OCI-LY7 (cell line): ENCODE measurements at regions not wholly inside any gene's neighbourhood (a gene's known extent, or its start where the extent isn't known, plus 50 kb on each side); places are given as distances from the start of the nearest gene placed in this dataset.

Experiments used
- BruUV-seq: library from RNA; stranded (reverse); fragments of 400-500 nt; replicated peaks from 2 replicates; lab custom pipeline; 2021; lab: Mats Ljungman, UMichigan
- CTCF ChIA-PET: fragments of 300-600 bp; sonication (Branson Sonifier 250); formaldehyde crosslinking; loops from one replicate; lab custom pipeline; 2022; ENCODE audit warnings: antibody characterized with exemption; ENCODE audit not compliant: unreplicated experiment; lab: Charles Lee
- POLR2A ChIA-PET: fragments of 300-600 bp; sonication (Branson Sonifier 250); formaldehyde crosslinking; loops from one replicate; lab custom pipeline; 2022; ENCODE audit warnings: antibody characterized with exemption; lab: Charles Lee
- DNase-seq: peaks from one replicate; pipeline ENCODE4 v3.0.0-alpha.2; 2015; ENCODE audit warnings: low spot score
- H2AFZ ChIP-seq: fragments of 200-600 bp; sonication (generic), shearing (Covaris generic); 2 replicates; pipeline ENCODE4 v1.6.1; 2014; ENCODE audit warnings: mild to moderate bottlenecking, antibody characterized with exemption, low read length, moderate library complexity
- H3K27ac ChIP-seq: fragments of 200-600 bp; sonication (generic); 2 replicates; pipeline ENCODE4 v1.5.1; 2014; ENCODE audit warnings: mixed run types, low read depth, mild to moderate bottlenecking, moderate library complexity, low read length, inconsistent platforms; ENCODE audit not compliant: poor library complexity, severe bottlenecking
- H3K36me3 ChIP-seq: fragments of 200-600 bp; sonication (generic); 2 replicates; pipeline ENCODE4 v1.6.1; 2014; ENCODE audit warnings: mild to moderate bottlenecking, antibody characterized with exemption, low read length, moderate library complexity, mixed read lengths; ENCODE audit not compliant: insufficient read depth
- H3K4me1 ChIP-seq: fragments of 200-600 bp; sonication (generic); 2 replicates; pipeline ENCODE4 v1.5.1; 2014; ENCODE audit warnings: mild to moderate bottlenecking, low read length; ENCODE audit not compliant: insufficient read depth, poor library complexity, severe bottlenecking
- H3K4me2 ChIP-seq: fragments of 200-600 bp; sonication (generic); 2 replicates; pipeline ENCODE4 v1.6.1; 2014; ENCODE audit warnings: mild to moderate bottlenecking, low read length
- H3K4me3 ChIP-seq: fragments of 200-600 bp; sonication (generic); 2 replicates; pipeline ENCODE4 v1.5.1; 2014; ENCODE audit warnings: mild to moderate bottlenecking, low read depth, low read length; ENCODE audit not compliant: poor library complexity, severe bottlenecking
- H3K79me2 ChIP-seq: fragments of 200-600 bp; sonication (generic); 2 replicates; pipeline ENCODE4 v1.6.1; 2016; ENCODE audit warnings: low read depth, mild to moderate bottlenecking, low read length, moderate library complexity, mixed read lengths; ENCODE audit not compliant: insufficient read depth
- H3K9me2 ChIP-seq: fragments of 200-600 bp; sonication (generic); 2 replicates; pipeline ENCODE4 v1.6.1; 2016; ENCODE audit warnings: mild to moderate bottlenecking, low read length, mixed read lengths; ENCODE audit not compliant: insufficient read depth
- H3K9me3 ChIP-seq: fragments of 200-600 bp; sonication (generic); 2 replicates; pipeline ENCODE4 v1.6.1; 2014; ENCODE audit warnings: mild to moderate bottlenecking, mixed run types, low read length, mixed read lengths
- H4K20me1 ChIP-seq: fragments of 200-600 bp; sonication (generic); 2 replicates; pipeline ENCODE4 v1.6.1; 2014; ENCODE audit warnings: mild to moderate bottlenecking, antibody characterized with exemption, low read length, moderate library complexity, mixed read lengths; ENCODE audit not compliant: insufficient read depth
- CTCF ChIP-seq: fragments of 200-600 bp; sonication (generic); conservative IDR thresholded peaks from 2 replicates; pipeline ENCODE4 v1.5.1; 2014; ENCODE audit warnings: mild to moderate bottlenecking, antibody characterized with exemption, low read length, moderate library complexity, mixed read lengths
- EZH2phosphoT487 ChIP-seq: fragments of 200-600 bp; sonication (generic); IDR thresholded peaks from 2 replicates; pipeline ENCODE4 v1.6.1; 2018; ENCODE audit warnings: low read depth, borderline replicate concordance, mild to moderate bottlenecking, mixed run types, antibody characterized with exemption, low read length, moderate library complexity, mixed read lengths
- intact Hi-C: fragments of 100-400 bp; cut with micrococcal nuclease; formaldehyde crosslinking; loops from one replicate; pipeline ENCODE4 v1.10.0; 2022; ENCODE audit not compliant: unreplicated experiment

DNA sequence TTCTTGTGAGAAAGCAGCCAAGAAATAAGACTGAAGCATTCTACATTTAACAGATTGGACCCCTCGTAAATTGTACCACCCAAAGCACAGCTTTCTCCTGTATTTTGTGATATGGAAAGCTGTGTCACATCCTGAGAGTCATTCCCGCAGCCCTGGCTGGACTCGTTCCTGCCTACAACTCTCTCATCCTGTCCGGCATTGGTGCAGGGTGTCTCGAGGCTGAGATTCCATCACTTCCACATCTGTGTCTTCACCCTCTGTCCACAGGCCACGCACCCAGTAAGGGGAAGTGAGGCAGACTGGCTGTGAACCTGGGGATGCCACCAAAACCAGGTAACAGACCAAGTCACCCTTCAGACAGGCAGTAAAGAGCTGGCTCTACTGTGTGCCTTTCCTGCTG is 146.2 kb upstream of the KLF6 start:
- no TSS peak for BruUV-seq
- H3K36me3 ChIP-seq: no peaks in the 10 kb centered on the region
- intact Hi-C loops: no loop called here
- no peaks in the 10 kb centered on the region for H4K20me1 ChIP-seq
- POLR2A ChIA-PET: interaction anchor here (0.6 kb wide), 1 partner anchor 39 kb away, joined by 3 read pairs; no protein-coding TSS in a partner anchor
- H3K27ac ChIP-seq: no peak overlapping the region
- H3K79me2 ChIP-seq: no peaks in the 10 kb centered on the region
- no peaks in the 10 kb centered on the region for H3K4me1 ChIP-seq
- CTCF ChIA-PET: no interaction called here
- no peak for DNase-seq
- H3K4me2 ChIP-seq: no peak overlapping the region
- TF ChIP-seq CTCF (no peak), EZH2phosphoT487 (no peak)
- no peaks in the 10 kb centered on the region for H3K9me3 ChIP-seq
- H3K4me3 ChIP-seq: no peak overlapping the region
- no peaks in the 10 kb centered on the region for H3K9me2 ChIP-seq
- H2AFZ ChIP-seq: no peak overlapping the region

DNA sequence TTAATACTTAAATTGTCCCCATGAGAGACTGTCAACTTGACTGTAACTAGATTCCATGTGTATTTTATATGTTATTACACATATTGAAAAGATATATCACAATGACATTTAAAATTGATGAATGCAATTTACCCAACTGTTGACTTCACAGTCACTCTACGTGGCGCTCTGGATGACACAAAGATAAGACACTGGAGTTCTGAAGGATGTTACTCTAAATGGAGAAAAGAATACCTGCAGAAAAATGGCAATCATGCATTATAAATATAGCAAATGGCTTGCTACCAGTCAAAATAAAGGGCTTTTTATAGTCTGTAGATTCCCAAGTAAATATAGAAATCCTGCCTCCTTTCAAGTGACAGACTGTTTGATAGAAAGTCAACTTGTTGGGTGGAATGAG is 143.6 kb upstream of the KLF6 start:
- Histone ChIP-seq H3K27ac (no peak overlapping the region), H3K4me2 (no peak overlapping the region), H3K9me2 (no peaks in the 10 kb centered on the region), H3K79me2 (no peaks in the 10 kb centered on the region), H2AFZ (no peak overlapping the region), H3K9me3 (no peaks in the 10 kb centered on the region), H4K20me1 (no peaks in the 10 kb centered on the region), H3K4me1 (no peaks in the 10 kb centered on the region), H3K4me3 (no peak overlapping the region), H3K36me3 (no peaks in the 10 kb centered on the region)
- TF ChIP-seq EZH2phosphoT487 (no peak), CTCF (no peak)
- intact Hi-C loops: no loop called here
- no peak for DNase-seq
- BruUV-seq: no TSS peak
- ChIA-PET POLR2A (interaction anchor here (0.6 kb wide), 1 partner anchor 26 kb away, joined by 4 read pairs; no protein-coding TSS in a partner anchor), CTCF (no interaction called here)

- ChIA-PET POLR2A (no interaction called here), CTCF (no interaction called here)
- TF ChIP-seq CTCF (no peak), EZH2phosphoT487 (no peak)
- no peaks in the 10 kb centered on the region for H3K79me2 ChIP-seq
- H3K4me3 ChIP-seq: no peak overlapping the region
- no peaks in the 10 kb centered on the region for H3K9me3 ChIP-seq
- no peak for DNase-seq
- no peak overlapping the region for H3K27ac ChIP-seq
- BruUV-seq: no TSS peak
- no peak overlapping the region for H2AFZ ChIP-seq
- H3K9me2 ChIP-seq: no peaks in the 10 kb centered on the region
- no peaks in the 10 kb centered on the region for H4K20me1 ChIP-seq
- no peak overlapping the region for H3K4me2 ChIP-seq
- intact Hi-C loops: no loop called here
- no peaks in the 10 kb centered on the region for H3K4me1 ChIP-seq
- no peaks in the 10 kb centered on the region for H3K36me3 ChIP-seq
Observed at GRCh38 chr10:3928078-3928477, 143.1 kb upstream of the KLF6 start.
